ENCODE measurements at regions not wholly inside any gene's neighbourhood (a gene's known extent, or its start where the extent isn't known, plus 50 kb on each side); places are given as distances from the start of the nearest gene placed in this dataset.

- no peak for DNase-seq (ENCODE audit: low read depth)
Observed at GRCh38 chr16:87552072-87552718, 50.1 kb upstream of the JPH3 start.

- no peak for DNase-seq (ENCODE audit: low read depth)
Observed at GRCh38 chr16:87551487-87551886, 50.8 kb upstream of the JPH3 start.

GRCh38 chr16:87550495-87550961 lies 51.8 kb upstream of the JPH3 start:
- DNase-seq (ENCODE audit: low read depth), result no peak

- DNase-seq (ENCODE audit: low read depth), result no peak
Observed at GRCh38 chr16:87549627-87550494, 52.4 kb upstream of the JPH3 start.

- DNase-seq (ENCODE audit: low read depth), result no peak
Observed at GRCh38 chr16:87548046-87548445, 54.3 kb upstream of the JPH3 start.

- DNase-seq (ENCODE audit: low read depth), result no peak
Observed at GRCh38 chr16:87543436-87544191, 50.8 kb upstream of the ZCCHC14 start.

- DNase-seq (ENCODE audit: low read depth), result peak; percentile 56
Observed at GRCh38 chr16:87542531-87543102, 49.8 kb upstream of the ZCCHC14 start.
